Mucosa of stomach (tissue), 1 donor: ENCODE measurements at regions not wholly inside any gene's neighbourhood (a gene's known extent, or its start where the extent isn't known, plus 50 kb on each side); places are given as distances from the start of the nearest gene placed in this dataset.

ENCODE experiments used
- H3K27me3 ChIP-seq: one replicate; pipeline ENCODE4 v1.7.0; 2013; ENCODE audit warnings: mild to moderate bottlenecking, low read length; ENCODE audit not compliant: control insufficient read depth, insufficient read depth
- H3K36me3 ChIP-seq: one replicate; pipeline ENCODE4 v1.7.0; 2013; ENCODE audit warnings: low read length; ENCODE audit not compliant: control insufficient read depth, insufficient read depth
- H3K4me1 ChIP-seq: one replicate; pipeline ENCODE4 v1.7.0; 2013; ENCODE audit warnings: mild to moderate bottlenecking, low read length; ENCODE audit not compliant: control insufficient read depth, insufficient read depth
- H3K4me3 ChIP-seq: one replicate; pipeline ENCODE4 v1.7.0; 2013; ENCODE audit warnings: low read length
- H3K9ac ChIP-seq: one replicate; pipeline ENCODE4 v1.7.0; 2013; ENCODE audit warnings: mild to moderate bottlenecking, low read length, moderate library complexity
- H3K9me3 ChIP-seq: one replicate; pipeline ENCODE4 v1.7.0; 2013; ENCODE audit warnings: mild to moderate bottlenecking, low read length, moderate library complexity; ENCODE audit not compliant: control insufficient read depth
- donor health status: Pancreatic carcinoma.

DNA sequence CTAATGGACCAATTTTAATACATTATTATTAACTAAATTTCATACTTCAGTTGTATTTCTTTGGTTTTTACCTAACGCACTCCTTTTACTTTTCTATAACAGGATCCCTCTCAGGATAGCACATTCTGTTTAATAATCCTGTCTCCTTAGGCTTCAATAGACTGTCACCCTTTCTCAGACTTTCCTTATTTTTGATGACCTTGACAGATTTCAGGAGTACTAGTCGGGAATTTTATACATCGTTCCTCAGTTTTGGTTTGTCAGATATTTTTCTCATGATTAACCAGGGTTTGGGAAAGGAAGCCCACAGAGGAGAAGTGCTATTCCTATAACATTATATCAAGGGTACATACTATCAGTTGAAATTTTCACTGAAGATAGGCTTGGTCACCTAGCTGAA, 768.0 kb upstream of the GJE1 start:
- no peak overlapping the region for H3K4me3 ChIP-seq
- H3K27me3 ChIP-seq: no peaks in the 10 kb centered on the region
- H3K36me3 ChIP-seq: no peaks in the 10 kb centered on the region
- H3K9ac ChIP-seq: no peak overlapping the region
- no peaks in the 10 kb centered on the region for H3K4me1 ChIP-seq
- no peaks in the 10 kb centered on the region for H3K9me3 ChIP-seq

- H3K9me3 ChIP-seq: no peaks in the 10 kb centered on the region
- no peaks in the 10 kb centered on the region for H3K4me1 ChIP-seq
- no peak overlapping the region for H3K9ac ChIP-seq
- no peaks in the 10 kb centered on the region for H3K27me3 ChIP-seq
- no peak overlapping the region for H3K4me3 ChIP-seq
- no peaks in the 10 kb centered on the region for H3K36me3 ChIP-seq
Measured at GRCh38 chr6:141364232-141364631, 768.5 kb upstream of the GJE1 start.

GRCh38 chr6:141361559-141361958, 771.2 kb upstream of the GJE1 start:
- H3K4me3 ChIP-seq: no peak overlapping the region
- H3K9ac ChIP-seq: no peak overlapping the region
- H3K9me3 ChIP-seq: no peaks in the 10 kb centered on the region
- H3K36me3 ChIP-seq: no peaks in the 10 kb centered on the region
- no peaks in the 10 kb centered on the region for H3K4me1 ChIP-seq
- H3K27me3 ChIP-seq: no peaks in the 10 kb centered on the region

DNA sequence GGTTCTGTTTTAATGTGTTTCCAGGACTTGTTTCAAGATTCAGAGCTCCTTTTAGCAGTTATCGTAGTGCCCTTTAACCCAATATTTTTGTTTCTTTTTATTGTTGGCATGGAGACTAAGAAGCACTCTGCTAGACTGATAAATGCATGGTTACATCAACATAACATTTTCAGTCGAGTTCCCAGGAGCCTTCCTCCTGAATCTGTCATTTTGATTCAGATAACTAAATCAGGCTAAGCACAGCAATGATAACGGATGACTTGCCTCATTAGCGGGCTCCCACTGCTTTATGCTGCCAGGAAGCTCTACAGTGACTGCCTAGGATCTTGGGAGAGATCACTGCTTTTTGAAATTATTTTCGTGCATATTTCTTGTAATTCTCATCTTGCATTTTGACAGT, 772.8 kb upstream of the GJE1 start:
- no peaks in the 10 kb centered on the region for H3K4me1 ChIP-seq
- H3K9ac ChIP-seq: no peak overlapping the region
- no peaks in the 10 kb centered on the region for H3K36me3 ChIP-seq
- no peaks in the 10 kb centered on the region for H3K27me3 ChIP-seq
- no peak overlapping the region for H3K4me3 ChIP-seq
- no peaks in the 10 kb centered on the region for H3K9me3 ChIP-seq

DNA sequence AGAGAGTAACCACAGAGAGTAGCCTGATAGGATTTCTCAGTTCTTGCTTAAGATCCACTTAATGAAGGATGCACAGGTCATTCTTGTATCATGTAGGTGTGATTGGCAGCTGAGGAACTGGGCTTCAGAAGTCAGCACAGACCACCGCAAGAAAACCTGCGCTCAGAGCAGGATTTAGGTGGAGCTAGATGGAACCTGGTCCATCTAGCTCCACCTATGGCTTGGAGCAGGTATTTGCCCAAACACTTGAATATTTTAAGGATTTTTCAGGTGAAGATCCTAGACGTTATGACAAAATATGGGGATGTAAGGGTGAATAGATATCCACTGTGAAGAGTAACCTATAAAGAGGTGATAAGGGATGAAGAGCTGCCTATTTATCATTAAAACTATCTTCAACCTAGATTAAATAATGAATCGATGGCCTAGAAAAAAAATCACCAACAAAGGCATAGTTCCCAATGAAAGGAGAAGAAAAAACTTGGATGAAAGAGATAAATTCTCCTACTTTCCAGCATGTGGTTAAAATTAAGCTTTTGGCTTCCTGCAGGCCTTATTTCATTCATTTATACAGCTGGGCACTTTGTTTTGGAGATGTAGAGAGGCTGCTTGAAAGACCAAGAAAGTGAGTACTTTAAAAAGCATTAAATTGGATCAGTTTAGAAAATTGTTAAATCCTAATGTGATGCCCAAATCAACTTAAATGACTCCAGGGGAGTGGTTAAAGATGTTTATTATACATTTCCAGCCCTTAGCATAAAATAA, 778.4 kb upstream of the GJE1 start:
- no peak overlapping the region for H3K9ac ChIP-seq
- H3K4me3 ChIP-seq: no peak overlapping the region
- no peaks in the 10 kb centered on the region for H3K27me3 ChIP-seq
- no peaks in the 10 kb centered on the region for H3K36me3 ChIP-seq
- no peaks in the 10 kb centered on the region for H3K9me3 ChIP-seq
- no peaks in the 10 kb centered on the region for H3K4me1 ChIP-seq

DNA sequence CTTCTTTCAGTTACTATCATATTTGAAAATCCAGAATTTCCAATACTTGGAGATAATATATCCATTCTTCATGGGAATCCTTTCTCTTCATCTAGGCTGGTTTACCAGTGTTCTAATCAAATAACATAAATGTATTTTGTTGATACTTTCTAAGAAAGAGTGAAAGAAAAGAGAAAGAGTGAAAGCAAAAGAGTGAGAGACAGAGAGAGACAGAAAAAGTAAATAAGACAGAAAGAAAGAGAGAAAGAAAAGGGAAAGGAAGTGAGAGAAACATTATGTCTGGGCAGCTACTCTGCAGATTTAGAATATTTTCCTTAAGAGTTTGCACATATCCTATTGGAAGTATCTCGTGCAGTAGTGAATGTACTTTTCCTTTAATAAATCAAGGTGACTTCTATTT, 781.0 kb upstream of the GJE1 start:
- H3K4me3 ChIP-seq: no peak overlapping the region
- H3K9me3 ChIP-seq: no peaks in the 10 kb centered on the region
- H3K9ac ChIP-seq: no peak overlapping the region
- H3K4me1 ChIP-seq: no peaks in the 10 kb centered on the region
- no peaks in the 10 kb centered on the region for H3K36me3 ChIP-seq
- H3K27me3 ChIP-seq: no peaks in the 10 kb centered on the region

DNA sequence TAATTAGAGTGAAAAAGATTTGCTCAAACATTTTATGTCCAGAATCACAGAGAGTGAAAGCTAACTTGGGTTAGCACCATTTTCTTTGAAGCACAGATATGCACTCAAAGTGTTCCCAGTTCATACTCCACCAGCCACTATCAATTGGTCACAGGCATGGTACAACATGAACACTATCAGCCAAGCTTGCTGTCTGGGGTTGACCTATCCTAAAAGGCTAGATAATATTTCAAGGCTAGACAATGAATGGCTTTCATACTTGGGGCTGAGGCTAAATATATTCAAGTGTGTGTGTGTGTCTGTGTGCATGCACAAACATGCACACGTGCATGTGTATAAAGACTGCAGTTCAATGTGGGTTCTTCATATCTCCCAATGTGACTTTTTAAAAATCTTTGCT, 783.0 kb upstream of the GJE1 start:
- Histone ChIP-seq H3K9me3 (no peaks in the 10 kb centered on the region), H3K4me3 (no peak overlapping the region), H3K4me1 (no peaks in the 10 kb centered on the region), H3K27me3 (no peaks in the 10 kb centered on the region), H3K36me3 (no peaks in the 10 kb centered on the region), H3K9ac (no peak overlapping the region)

DNA sequence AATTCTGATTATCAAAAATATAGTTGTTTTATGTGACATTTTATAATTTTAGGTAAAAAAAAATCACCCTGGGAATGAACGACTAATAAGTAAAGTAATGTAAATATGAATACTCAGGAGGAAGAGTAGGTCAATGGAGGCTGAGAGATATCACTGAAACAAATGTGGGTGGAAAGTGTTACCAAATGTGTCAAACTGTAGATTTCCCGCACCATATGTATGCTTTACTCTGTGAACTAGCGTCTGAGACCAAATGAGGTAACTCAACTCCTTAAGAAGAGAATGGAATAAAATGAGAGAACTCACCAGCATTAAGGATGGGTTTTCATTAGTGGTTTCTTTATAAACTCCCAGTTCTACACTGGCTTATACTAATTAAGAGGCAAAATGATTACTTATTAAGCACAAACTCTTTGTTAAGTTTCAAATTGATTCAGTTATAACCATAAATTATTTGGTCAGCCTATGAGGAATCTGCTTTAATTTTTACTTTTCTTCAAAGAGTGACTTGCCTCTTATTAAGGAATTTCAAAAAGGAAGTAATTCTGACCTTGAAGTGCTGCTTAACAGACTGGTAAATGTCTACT, 784.7 kb upstream of the GJE1 start:
- H3K4me3 ChIP-seq: no peak overlapping the region
- no peak overlapping the region for H3K9ac ChIP-seq
- no peaks in the 10 kb centered on the region for H3K27me3 ChIP-seq
- H3K4me1 ChIP-seq: no peaks in the 10 kb centered on the region
- H3K9me3 ChIP-seq: no peaks in the 10 kb centered on the region
- H3K36me3 ChIP-seq: no peaks in the 10 kb centered on the region

DNA sequence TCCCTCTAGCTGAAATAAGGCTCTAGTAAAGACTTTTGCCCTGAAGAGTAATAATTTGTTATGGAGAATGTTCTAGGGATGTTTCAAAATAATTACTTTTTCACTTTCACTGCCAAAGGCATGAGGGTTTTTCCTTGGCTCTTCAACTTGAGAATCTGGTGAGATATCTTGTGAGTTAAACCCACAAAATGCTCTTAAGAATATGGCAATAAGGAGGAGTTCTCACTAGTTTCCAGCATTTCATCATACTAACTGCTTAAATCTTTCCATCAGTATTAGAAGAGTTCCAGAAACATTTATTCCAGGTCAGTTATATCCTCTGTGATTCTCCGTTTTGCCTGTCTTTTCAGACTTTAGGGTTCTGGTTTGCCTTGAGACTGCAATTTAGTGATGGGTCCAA, 785.6 kb upstream of the GJE1 start:
- Histone ChIP-seq H3K9ac (no peak overlapping the region), H3K4me3 (no peak overlapping the region), H3K9me3 (no peaks in the 10 kb centered on the region), H3K4me1 (no peaks in the 10 kb centered on the region), H3K27me3 (no peaks in the 10 kb centered on the region), H3K36me3 (no peaks in the 10 kb centered on the region)

DNA sequence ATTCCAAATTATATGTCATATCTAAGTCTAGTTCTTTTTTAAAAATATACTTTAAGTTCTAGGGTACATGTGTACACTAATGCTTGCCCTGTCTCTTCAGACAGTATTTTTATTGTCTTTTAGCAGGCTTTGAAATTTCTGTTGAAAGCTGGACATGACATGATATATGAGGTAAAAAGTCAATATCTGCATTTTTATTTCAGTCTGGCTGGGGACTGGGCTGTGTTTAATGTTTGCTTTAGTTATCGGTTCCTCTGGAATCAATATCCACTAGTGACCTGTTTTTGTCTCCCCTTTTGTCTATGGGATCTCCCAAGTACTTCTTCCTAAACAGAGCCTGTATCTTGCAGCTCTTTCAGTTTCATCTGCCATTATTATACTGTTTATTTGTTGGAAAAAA, 786.2 kb upstream of the GJE1 start:
- Histone ChIP-seq H3K4me3 (no peak overlapping the region), H3K4me1 (no peaks in the 10 kb centered on the region), H3K9ac (no peak overlapping the region), H3K36me3 (no peaks in the 10 kb centered on the region), H3K27me3 (no peaks in the 10 kb centered on the region), H3K9me3 (no peaks in the 10 kb centered on the region)

GRCh38 chr6:141337191-141337590, 795.5 kb upstream of the GJE1 start:
- no peaks in the 10 kb centered on the region for H3K27me3 ChIP-seq
- H3K4me3 ChIP-seq: no peak overlapping the region
- H3K4me1 ChIP-seq: no peaks in the 10 kb centered on the region
- no peak overlapping the region for H3K9ac ChIP-seq
- no peaks in the 10 kb centered on the region for H3K36me3 ChIP-seq
- H3K9me3 ChIP-seq: no peaks in the 10 kb centered on the region

DNA sequence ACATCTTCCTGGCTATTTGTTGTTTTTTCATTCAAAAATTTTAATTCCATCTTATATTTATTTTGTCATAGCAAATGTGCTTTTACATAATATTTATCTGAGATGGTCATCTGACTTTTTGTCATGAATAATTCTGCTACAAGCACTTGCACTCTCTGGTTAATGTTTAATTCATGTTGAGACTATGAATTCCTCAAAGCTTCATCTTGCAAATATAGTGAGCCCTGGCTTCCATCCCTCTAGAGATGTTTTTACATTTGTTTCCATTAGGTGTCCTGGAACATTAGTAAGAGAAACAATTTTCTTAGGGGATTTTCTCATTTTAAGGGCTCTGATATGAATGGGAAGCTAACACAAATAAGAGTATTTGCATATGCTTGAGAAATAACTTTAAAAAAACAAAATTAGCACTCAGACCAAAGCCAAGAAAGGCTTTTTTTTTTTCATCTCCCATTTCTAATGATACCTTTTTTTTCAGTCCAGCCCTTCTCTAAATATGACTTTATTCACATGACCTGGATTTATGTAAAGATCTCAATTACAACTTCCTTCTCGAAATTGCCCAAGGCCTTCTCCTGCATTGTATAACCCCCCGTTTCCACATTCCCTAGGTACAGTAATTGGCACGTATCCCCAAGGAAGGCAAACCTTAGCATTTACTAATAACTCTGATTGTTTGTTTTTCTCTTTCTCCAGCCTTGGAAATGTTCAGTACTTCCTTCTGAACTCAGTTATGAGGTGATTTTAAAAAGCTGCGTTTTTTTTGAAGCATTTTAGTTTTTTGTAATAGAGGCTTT, 797.0 kb upstream of the GJE1 start:
- H3K4me3 ChIP-seq: no peak overlapping the region
- H3K36me3 ChIP-seq: no peaks in the 10 kb centered on the region
- no peaks in the 10 kb centered on the region for H3K27me3 ChIP-seq
- H3K4me1 ChIP-seq: no peaks in the 10 kb centered on the region
- H3K9me3 ChIP-seq: no peaks in the 10 kb centered on the region
- H3K9ac ChIP-seq: no peak overlapping the region
